CD4-positive, alpha-beta T cell (primary cell): ENCODE measurements at regions not wholly inside any gene's neighbourhood (a gene's known extent, or its start where the extent isn't known, plus 50 kb on each side); places are given as distances from the start of the nearest gene placed in this dataset.

Experiments used
- ATAC-seq: fragments of 200-7000 bp; cut with Tn5 transposase; one replicate; pipeline ENCODE4 v1.10.0; 2022; ENCODE audit warnings: mild to moderate bottlenecking; ENCODE audit not compliant: poor library complexity
- CTCF ChIA-PET: fragments of 350-600 bp; sonication (Branson Sonifier 250); formaldehyde crosslinking; loops from one replicate; lab custom pipeline; 2021; ENCODE audit warnings: antibody characterized with exemption, inconsistent platforms; lab: Charles Lee
- POLR2A ChIA-PET: fragments of 350-600 bp; sonication (Branson Sonifier 250); formaldehyde crosslinking; loops from one replicate; lab custom pipeline; 2021; ENCODE audit warnings: antibody characterized with exemption, inconsistent platforms; lab: Charles Lee
- DNase-seq, 14 experiments: peaks; one replicate each; pipeline ENCODE4 v3.0.0-alpha.2; 2013 to 2020; ENCODE audit warnings: mixed read lengths in 2 of 14
- H3K27ac ChIP-seq, 2 donors: one replicate each; pipeline versions ENCODE4 v1.5.1 to v1.7.0; 2013; ENCODE audit warnings: low read length in 2 of 2, low read depth in 1 of 2, mild to moderate bottlenecking in 1 of 2
- H3K27me3 ChIP-seq, 2 experiments: 1 replicate in 1 of 2; 2 replicates in 1 of 2; pipeline versions ENCODE4 v1.6.1 to v1.7.0; 2013; ENCODE audit warnings: low read length in 2 of 2, control low read depth in 1 of 2, mild to moderate bottlenecking in 1 of 2, moderate library complexity in 1 of 2; ENCODE audit not compliant: insufficient read depth in 2 of 2, control insufficient read depth in 1 of 2
- H3K36me3 ChIP-seq: one replicate; pipeline ENCODE4 v1.6.1; 2013; ENCODE audit warnings: low read length, control low read depth; ENCODE audit not compliant: insufficient read depth
- H3K4me1 ChIP-seq: one replicate; pipeline ENCODE4 v1.6.1; 2013; ENCODE audit warnings: low read length, control low read depth; ENCODE audit not compliant: insufficient read depth
- H3K4me3 ChIP-seq: one replicate; pipeline ENCODE4 v1.5.1; 2013; ENCODE audit warnings: mild to moderate bottlenecking, low read length, moderate library complexity
- H3K9me3 ChIP-seq, 2 experiments: 1 replicate in 1 of 2; 2 replicates in 1 of 2; pipeline versions ENCODE4 v1.6.1 to v1.7.0; 2013; ENCODE audit warnings: low read length in 2 of 2, mild to moderate bottlenecking in 2 of 2, control low read depth in 1 of 2, moderate library complexity in 1 of 2; ENCODE audit not compliant: control insufficient read depth in 1 of 2, insufficient read depth in 1 of 2
- H3K27ac Mint-ChIP-seq: one replicate; pipeline ENCODE4 v1.8.0; 2020; ENCODE audit warnings: mixed read lengths
- H3K27me3 Mint-ChIP-seq: one replicate; pipeline ENCODE4 v1.8.0; 2021; ENCODE audit warnings: mixed read lengths
- H3K36me3 Mint-ChIP-seq: one replicate; pipeline ENCODE4 v1.8.0; 2021; ENCODE audit warnings: low read depth, mixed read lengths
- H3K4me1 Mint-ChIP-seq: one replicate; pipeline ENCODE4 v1.8.0; 2021; ENCODE audit warnings: low read depth, mixed read lengths
- H3K4me3 Mint-ChIP-seq: one replicate; pipeline ENCODE4 v1.8.0; 2020; ENCODE audit warnings: mild to moderate bottlenecking, mixed read lengths
- H3K9me3 Mint-ChIP-seq: one replicate; pipeline ENCODE4 v1.8.0; 2020; ENCODE audit warnings: mixed read lengths
- intact Hi-C, 2 experiments: fragments of 100-400 bp; cut with DNase I in 1 of 2; cut with micrococcal nuclease in 1 of 2; formaldehyde crosslinking; loops; one replicate each; pipeline versions ENCODE4 v1.15.1 to v1.9.0; 2023 to 2025; cut with DNase I, micrococcal nuclease
- TF ChIP-seq, protein P1 (sequence below): fragments of 200-600 bp; IDR thresholded peaks from one replicate; pipeline ENCODE4 v1.8.0; 2022; ENCODE audit warnings: antibody characterized with exemption, mild to moderate bottlenecking

DNA sequence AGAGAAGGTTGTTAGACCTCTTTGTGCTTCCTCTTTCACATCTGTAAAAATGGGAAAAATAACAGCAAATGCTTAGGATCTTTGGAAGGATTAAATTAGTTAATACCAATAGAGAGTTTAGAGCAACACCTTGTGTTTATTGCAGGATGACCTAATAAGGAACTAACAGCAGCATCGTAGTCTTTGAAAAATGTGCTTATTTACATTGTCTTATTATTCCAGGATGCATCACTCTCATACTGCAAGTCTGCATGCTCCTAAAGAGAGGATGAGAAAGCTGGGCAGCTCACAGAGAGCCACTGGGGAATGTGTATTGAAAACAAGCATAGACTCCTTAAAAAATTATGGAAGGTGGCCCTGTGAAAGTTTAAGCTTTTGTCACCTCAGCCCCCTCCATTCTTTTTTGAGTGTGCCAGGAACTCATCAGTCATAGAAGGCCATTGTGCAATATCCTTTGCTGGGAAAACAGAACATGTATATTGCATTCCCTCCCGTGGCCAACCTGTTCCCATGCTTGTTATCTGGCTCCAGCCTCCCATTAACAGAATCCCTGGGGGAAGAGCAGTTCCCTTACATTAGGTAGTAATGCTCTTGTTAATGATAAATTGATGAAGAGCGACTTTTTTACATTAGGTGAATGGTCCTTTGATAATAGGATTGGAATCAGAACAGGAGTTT is 180.7 kb downstream of the ZNF326 start:
- Mint-ChIP-seq H3K36me3 (no peaks in the 10 kb centered on the region), H3K4me3 (no peak overlapping the region), H3K27me3 (no peaks in the 10 kb centered on the region), H3K27ac (no peak overlapping the region), H3K9me3 (no peaks in the 10 kb centered on the region), H3K4me1 (no peaks in the 10 kb centered on the region)
- intact Hi-C loops, result no loop called here
- H3K4me3 ChIP-seq, result no peak overlapping the region
- no peaks in the 10 kb centered on the region for H3K4me1 ChIP-seq
- ChIA-PET CTCF (no interaction called here), POLR2A (no interaction called here)
- ATAC-seq (no peak), DNase-seq (no peak)
- H3K27me3 ChIP-seq, result no peaks in the 10 kb centered on the region
- H3K27ac ChIP-seq, result no peak overlapping the region
- TF ChIP-seq, protein P1, sequence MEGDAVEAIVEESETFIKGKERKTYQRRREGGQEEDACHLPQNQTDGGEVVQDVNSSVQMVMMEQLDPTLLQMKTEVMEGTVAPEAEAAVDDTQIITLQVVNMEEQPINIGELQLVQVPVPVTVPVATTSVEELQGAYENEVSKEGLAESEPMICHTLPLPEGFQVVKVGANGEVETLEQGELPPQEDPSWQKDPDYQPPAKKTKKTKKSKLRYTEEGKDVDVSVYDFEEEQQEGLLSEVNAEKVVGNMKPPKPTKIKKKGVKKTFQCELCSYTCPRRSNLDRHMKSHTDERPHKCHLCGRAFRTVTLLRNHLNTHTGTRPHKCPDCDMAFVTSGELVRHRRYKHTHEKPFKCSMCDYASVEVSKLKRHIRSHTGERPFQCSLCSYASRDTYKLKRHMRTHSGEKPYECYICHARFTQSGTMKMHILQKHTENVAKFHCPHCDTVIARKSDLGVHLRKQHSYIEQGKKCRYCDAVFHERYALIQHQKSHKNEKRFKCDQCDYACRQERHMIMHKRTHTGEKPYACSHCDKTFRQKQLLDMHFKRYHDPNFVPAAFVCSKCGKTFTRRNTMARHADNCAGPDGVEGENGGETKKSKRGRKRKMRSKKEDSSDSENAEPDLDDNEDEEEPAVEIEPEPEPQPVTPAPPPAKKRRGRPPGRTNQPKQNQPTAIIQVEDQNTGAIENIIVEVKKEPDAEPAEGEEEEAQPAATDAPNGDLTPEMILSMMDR, result no peak
- H3K36me3 ChIP-seq, result no peaks in the 10 kb centered on the region
- no peaks in the 10 kb centered on the region for H3K9me3 ChIP-seq

DNA sequence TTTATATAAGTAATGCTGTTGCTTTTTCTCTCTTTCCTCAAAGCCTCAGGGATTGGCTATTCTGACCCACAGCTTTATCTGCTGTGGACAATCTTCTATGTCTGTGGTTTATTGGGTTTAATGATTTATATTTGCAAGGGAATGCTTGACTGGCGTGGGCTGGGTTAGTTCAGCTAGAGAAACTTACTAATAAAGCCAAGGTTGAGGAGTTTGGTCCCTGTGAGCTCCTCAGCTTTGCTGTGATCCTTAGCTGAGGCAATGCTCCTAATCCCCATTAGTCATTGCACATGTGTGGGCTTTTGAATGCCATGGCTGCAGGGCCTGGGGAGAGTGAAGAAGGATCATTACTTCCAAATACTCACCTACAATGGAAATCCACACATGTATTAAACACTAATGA is 179.3 kb downstream of the ZNF326 start:
- ATAC-seq, result no peak
- no peak overlapping the region for H3K27ac Mint-ChIP-seq
- POLR2A ChIA-PET, result no interaction called here

DNA sequence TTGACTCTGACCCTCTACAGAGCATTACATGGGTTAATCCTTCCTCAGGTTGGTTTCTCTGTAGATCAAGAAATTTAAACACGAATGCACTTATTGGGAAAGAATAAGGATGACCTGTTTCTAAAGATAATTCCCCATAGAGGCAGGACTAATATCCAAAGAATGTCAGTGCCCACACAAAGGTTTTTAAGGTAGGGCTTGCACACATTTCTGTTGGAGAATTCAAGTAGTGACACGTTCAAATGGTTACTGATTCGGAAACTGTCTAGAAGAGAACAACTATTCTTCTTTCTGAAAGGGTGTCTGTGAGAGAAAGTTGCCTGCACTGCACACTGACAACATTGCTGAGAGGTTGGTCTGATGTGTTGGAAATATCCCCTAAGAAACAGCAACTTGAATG is 167.3 kb downstream of the ZNF326 start:
- H3K36me3 Mint-ChIP-seq, result no peaks in the 10 kb centered on the region
- POLR2A ChIA-PET, result no interaction called here
- no peaks in the 10 kb centered on the region for H3K4me1 Mint-ChIP-seq
- Histone ChIP-seq H3K4me1 (no peaks in the 10 kb centered on the region), H3K36me3 (no peaks in the 10 kb centered on the region), H3K27ac (no peak overlapping the region), H3K9me3 (peaks cover 0 to 6% of the 10 kb centered on the region in 2 experiments), H3K4me3 (no peak overlapping the region), H3K27me3 (peaks cover under 1 to 7% of the 10 kb centered on the region in 2 experiments)
- TF ChIP-seq, protein P1, result no peak
- no peak overlapping the region for H3K4me3 Mint-ChIP-seq
- no peak for ATAC-seq
- H3K9me3 Mint-ChIP-seq, result no peaks in the 10 kb centered on the region
- no peak for DNase-seq
- no peak overlapping the region for H3K27ac Mint-ChIP-seq
- intact Hi-C loops, result no loop called here
- CTCF ChIA-PET, result no interaction called here
- H3K27me3 Mint-ChIP-seq, result peaks cover 52% of the 10 kb centered on the region

More for the DNA sequence above, 179.3 kb downstream of the ZNF326 start:
- Histone ChIP-seq H3K27ac (no peak overlapping the region), H3K27me3 (no peaks in the 10 kb centered on the region), H3K4me3 (no peak overlapping the region), H3K36me3 (no peaks in the 10 kb centered on the region), H3K9me3 (no peaks in the 10 kb centered on the region), H3K4me1 (no peaks in the 10 kb centered on the region)
- intact Hi-C loops, result no loop called here
- Mint-ChIP-seq H3K9me3 (no peaks in the 10 kb centered on the region), H3K4me1 (no peaks in the 10 kb centered on the region), H3K36me3 (no peaks in the 10 kb centered on the region), H3K27me3 (no peaks in the 10 kb centered on the region), H3K4me3 (no peak overlapping the region)
- CTCF ChIA-PET, result no interaction called here
- no peak for DNase-seq
- TF ChIP-seq, protein P1, result no peak
